Activated CD4-positive, alpha-beta memory T cell treated with anti-CD3 and anti-CD28 coated beads, Interleukin-2, amount 10 ng/mL, durations not matched to agents 7 days and 5 days (primary cell): ENCODE measurements at regions not wholly inside any gene's neighbourhood (a gene's known extent, or its start where the extent isn't known, plus 50 kb on each side); places are given as distances from the start of the nearest gene placed in this dataset.

ENCODE experiments used
- CTCF ChIA-PET: fragments of 350-600 bp; sonication (Branson Sonifier 250); formaldehyde crosslinking; loops from one replicate; lab custom pipeline; 2021; ENCODE audit warnings: antibody characterized with exemption, inconsistent platforms; lab: Charles Lee
- POLR2A ChIA-PET: fragments of 350-600 bp; sonication (Branson Sonifier 250); formaldehyde crosslinking; loops from one replicate; lab custom pipeline; 2021; ENCODE audit warnings: antibody characterized with exemption; lab: Charles Lee
- DNase-seq: peaks from one replicate; pipeline ENCODE4 v3.0.0-alpha.2; 2020
- H3K27ac Mint-ChIP-seq: one replicate; pipeline ENCODE4 v1.8.0; 2021; ENCODE audit warnings: mild to moderate bottlenecking, mixed read lengths
- H3K27me3 Mint-ChIP-seq: one replicate; pipeline ENCODE4 v1.8.0; 2021; ENCODE audit warnings: mixed read lengths
- H3K36me3 Mint-ChIP-seq: one replicate; pipeline ENCODE4 v1.8.0; 2021; ENCODE audit warnings: low read depth, mixed read lengths
- H3K4me1 Mint-ChIP-seq: one replicate; pipeline ENCODE4 v1.8.0; 2021; ENCODE audit warnings: mixed read lengths
- H3K4me3 Mint-ChIP-seq: one replicate; pipeline ENCODE4 v1.8.0; 2021; ENCODE audit warnings: mild to moderate bottlenecking, mixed read lengths
- H3K9me3 Mint-ChIP-seq: one replicate; pipeline ENCODE4 v1.8.0; 2021; ENCODE audit warnings: mixed read lengths

- peak overlapping the region; percentile 76 for H3K4me3 Mint-ChIP-seq
- peaks cover 23% of the 10 kb centered on the region for H3K36me3 Mint-ChIP-seq
- H3K4me1 Mint-ChIP-seq = peaks cover 90% of the 10 kb centered on the region
- ChIA-PET CTCF (interaction anchor here (0.6 to 2.9 kb wide), 7 partner anchors 46 to 229 kb away, joined by 3 to 29 read pairs (median 4); partner anchors contain the start of gene IRF2BP2), POLR2A (interaction anchor here (0.7 to 5.9 kb wide), 22 partner anchors 10 to 352 kb away, joined by 3 to 180 read pairs (median 8); partner anchors contain the start of genes IRF2BP2 and TARBP1)
- H3K27me3 Mint-ChIP-seq = no peaks in the 10 kb centered on the region
- H3K9me3 Mint-ChIP-seq = no peaks in the 10 kb centered on the region
- DNase-seq = peak; percentile 78
- peak overlapping the region; percentile 89 for H3K27ac Mint-ChIP-seq
Observed at GRCh38 chr1:234725177-234726132, 115.5 kb upstream of the IRF2BP2 start.

GRCh38 chr1:234724516-234725176 lies 114.7 kb upstream of the IRF2BP2 start:
- H3K27me3 Mint-ChIP-seq = no peaks in the 10 kb centered on the region

GRCh38 chr1:234722904-234723720 lies 113.1 kb upstream of the IRF2BP2 start:
- ChIA-PET POLR2A (interaction anchor here (0.7 to 5.9 kb wide), 28 partner anchors 8 to 782 kb away, joined by 3 to 180 read pairs (median 6); partner anchors contain the start of genes B3GALNT2, IRF2BP2 and TARBP1), CTCF (interaction anchor here (0.7 to 2.9 kb wide), 10 partner anchors 10 to 361 kb away, joined by 3 to 29 read pairs (median 4); partner anchors contain the start of gene IRF2BP2)
- Mint-ChIP-seq H3K27ac (peak overlapping the region; percentile 89), H3K4me1 (peaks cover 67% of the 10 kb centered on the region), H3K27me3 (no peaks in the 10 kb centered on the region), H3K36me3 (peaks cover 9% of the 10 kb centered on the region), H3K9me3 (no peaks in the 10 kb centered on the region), H3K4me3 (peak overlapping the region; percentile 76)
- peak; percentile 51 for DNase-seq

More at GRCh38 chr1:234724516-234725176, 114.7 kb upstream of the IRF2BP2 start:
- CTCF ChIA-PET = interaction anchor here (0.7 to 2.9 kb wide), 16 partner anchors 8 to 359 kb away, joined by 3 to 29 read pairs (median 4); partner anchors contain the start of gene IRF2BP2
- Mint-ChIP-seq H3K4me3 (peak overlapping the region; percentile 76), H3K4me1 (peaks cover 82% of the 10 kb centered on the region), H3K36me3 (peaks cover 21% of the 10 kb centered on the region), H3K9me3 (no peaks in the 10 kb centered on the region), H3K27ac (peak overlapping the region; percentile 89)
- DNase-seq = peak; percentile 45
- POLR2A ChIA-PET = interaction anchor here (0.7 to 5.9 kb wide), 38 partner anchors 8 to 1163 kb away, joined by 3 to 180 read pairs (median 6); partner anchors contain the start of genes B3GALNT2, COA6, IRF2BP2 and TARBP1

- CTCF ChIA-PET = interaction anchor here (0.5 to 1.4 kb wide), 2 partner anchors 106 to 694 kb away, joined by 3 to 4 read pairs; no protein-coding TSS in a partner anchor
- H3K4me3 Mint-ChIP-seq = no peak overlapping the region
- H3K36me3 Mint-ChIP-seq = peaks cover 5% of the 10 kb centered on the region
Observed at GRCh38 chr1:234722270-234722704, 112.3 kb upstream of the IRF2BP2 start.

GRCh38 chr1:234721476-234722269 lies 111.7 kb upstream of the IRF2BP2 start:
- Mint-ChIP-seq H3K9me3 (no peaks in the 10 kb centered on the region), H3K36me3 (peaks cover 3% of the 10 kb centered on the region), H3K4me3 (no peak overlapping the region), H3K27me3 (no peaks in the 10 kb centered on the region), H3K4me1 (peaks cover 54% of the 10 kb centered on the region), H3K27ac (peak overlapping the region; percentile 18)
- DNase-seq = no peak
- POLR2A ChIA-PET = interaction anchor here (0.8 to 1.4 kb wide), 2 partner anchors 9 to 110 kb away, joined by 3 to 4 read pairs; no protein-coding TSS in a partner anchor
- CTCF ChIA-PET = interaction anchor here (0.5 to 1.4 kb wide), 2 partner anchors 105 to 695 kb away, joined by 3 to 4 read pairs; no protein-coding TSS in a partner anchor

More at GRCh38 chr1:234722270-234722704, 112.3 kb upstream of the IRF2BP2 start:
- POLR2A ChIA-PET = interaction anchor here (0.8 to 4.6 kb wide), 3 partner anchors 8 to 122 kb away, joined by 3 to 64 read pairs (median 4); no protein-coding TSS in a partner anchor
- Mint-ChIP-seq H3K27me3 (no peaks in the 10 kb centered on the region), H3K27ac (peak overlapping the region; percentile 62), H3K9me3 (no peaks in the 10 kb centered on the region), H3K4me1 (peaks cover 60% of the 10 kb centered on the region)
- DNase-seq = no peak

GRCh38 chr1:234720709-234721441 lies 110.9 kb upstream of the IRF2BP2 start:
- H3K4me1 Mint-ChIP-seq = peaks cover 46% of the 10 kb centered on the region
- CTCF ChIA-PET = no interaction called here

GRCh38 chr1:234719454-234720251 lies 109.7 kb upstream of the IRF2BP2 start:
- DNase-seq = no peak
- no peak overlapping the region for H3K27ac Mint-ChIP-seq
- no peaks in the 10 kb centered on the region for H3K36me3 Mint-ChIP-seq
- H3K27me3 Mint-ChIP-seq = no peaks in the 10 kb centered on the region
- POLR2A ChIA-PET = interaction anchor here (0.7 to 1.2 kb wide), 2 partner anchors 110 to 120 kb away, joined by 3 read pairs; partner anchors contain the start of gene IRF2BP2
- CTCF ChIA-PET = no interaction called here
- no peaks in the 10 kb centered on the region for H3K9me3 Mint-ChIP-seq
- H3K4me1 Mint-ChIP-seq = peaks cover 34% of the 10 kb centered on the region
- H3K4me3 Mint-ChIP-seq = no peak overlapping the region

More at GRCh38 chr1:234720709-234721441, 110.9 kb upstream of the IRF2BP2 start:
- DNase-seq = no peak
- Mint-ChIP-seq H3K36me3 (peaks cover 3% of the 10 kb centered on the region), H3K27me3 (no peaks in the 10 kb centered on the region), H3K4me3 (no peak overlapping the region), H3K27ac (no peak overlapping the region), H3K9me3 (no peaks in the 10 kb centered on the region)
- POLR2A ChIA-PET = interaction anchor here (0.9 to 1.2 kb wide), 2 partner anchors 18 to 111 kb away, joined by 3 read pairs; partner anchors contain the start of gene IRF2BP2

- DNase-seq = no peak
- Mint-ChIP-seq H3K36me3 (no peaks in the 10 kb centered on the region), H3K4me1 (peaks cover 25% of the 10 kb centered on the region), H3K4me3 (no peak overlapping the region), H3K9me3 (no peaks in the 10 kb centered on the region), H3K27me3 (no peaks in the 10 kb centered on the region), H3K27ac (no peak overlapping the region)
- ChIA-PET CTCF (no interaction called here), POLR2A (no interaction called here)
Observed at GRCh38 chr1:234718496-234719453, 108.8 kb upstream of the IRF2BP2 start.

- CTCF ChIA-PET = no interaction called here
- Mint-ChIP-seq H3K36me3 (no peaks in the 10 kb centered on the region), H3K9me3 (no peaks in the 10 kb centered on the region), H3K4me3 (no peak overlapping the region), H3K27ac (no peak overlapping the region), H3K4me1 (peaks cover 6% of the 10 kb centered on the region), H3K27me3 (no peaks in the 10 kb centered on the region)
- POLR2A ChIA-PET = no interaction called here
- no peak for DNase-seq
Observed at GRCh38 chr1:234716908-234717375, 107.0 kb upstream of the IRF2BP2 start.
